COR-L47 (cell line): ENCODE measurements at regions not wholly inside any gene's neighbourhood (a gene's known extent, or its start where the extent isn't known, plus 50 kb on each side); places are given as distances from the start of the nearest gene placed in this dataset.

Experiments
- DNase-seq: peaks from one replicate; lab custom pipeline; 2025; lab: John Stamatoyannopoulos, UW

DNA sequence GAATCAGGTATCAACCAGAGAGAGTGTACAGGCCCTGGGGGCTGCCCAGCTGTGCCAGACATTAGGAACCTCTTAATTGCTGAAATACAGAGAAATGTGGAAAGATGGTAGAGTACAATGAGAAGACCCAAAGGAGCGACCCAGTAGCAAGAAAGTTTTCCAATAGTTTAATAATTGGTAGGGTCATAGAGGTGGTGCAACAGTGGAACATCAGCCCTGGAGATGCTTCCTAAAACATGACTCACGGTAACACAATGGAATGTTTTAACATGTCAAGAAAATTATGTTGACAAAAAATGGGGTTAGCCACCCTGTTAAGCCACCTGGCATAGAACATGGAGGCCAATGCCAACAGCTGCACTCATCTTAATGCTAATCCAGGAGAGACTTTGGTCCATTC lies 284.1 kb downstream of the ELAVL2 start:
- DNase-seq, result no peak

DNA sequence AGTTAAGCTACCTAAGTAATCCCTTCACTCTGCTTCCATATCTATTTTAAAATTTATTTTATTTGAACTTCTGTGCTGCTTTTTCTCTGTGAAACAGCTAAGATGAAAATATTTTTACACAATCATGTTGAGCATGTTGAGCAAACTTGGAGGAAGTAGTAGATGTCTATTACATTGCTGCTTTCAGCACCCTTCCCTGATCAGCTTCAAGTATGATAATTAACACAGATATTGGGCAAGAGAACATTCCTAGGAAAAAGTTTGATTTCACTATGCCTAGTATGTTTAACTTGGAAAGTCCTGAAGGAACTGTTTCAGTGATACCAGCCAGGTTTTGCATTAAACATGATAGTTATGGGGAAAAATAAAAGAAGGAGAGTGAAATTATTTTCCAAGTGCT lies 283.6 kb downstream of the ELAVL2 start:
- no peak for DNase-seq

GRCh38 chr9:23542927-23543326 lies 283.1 kb downstream of the ELAVL2 start:
- no peak for DNase-seq

- no peak for DNase-seq
Measured at GRCh38 chr9:23543419-23543818, 282.6 kb downstream of the ELAVL2 start.

GRCh38 chr9:23545728-23546127 lies 280.3 kb downstream of the ELAVL2 start:
- DNase-seq, result no peak

GRCh38 chr9:23551311-23551721 lies 274.7 kb downstream of the ELAVL2 start:
- no peak for DNase-seq

DNA sequence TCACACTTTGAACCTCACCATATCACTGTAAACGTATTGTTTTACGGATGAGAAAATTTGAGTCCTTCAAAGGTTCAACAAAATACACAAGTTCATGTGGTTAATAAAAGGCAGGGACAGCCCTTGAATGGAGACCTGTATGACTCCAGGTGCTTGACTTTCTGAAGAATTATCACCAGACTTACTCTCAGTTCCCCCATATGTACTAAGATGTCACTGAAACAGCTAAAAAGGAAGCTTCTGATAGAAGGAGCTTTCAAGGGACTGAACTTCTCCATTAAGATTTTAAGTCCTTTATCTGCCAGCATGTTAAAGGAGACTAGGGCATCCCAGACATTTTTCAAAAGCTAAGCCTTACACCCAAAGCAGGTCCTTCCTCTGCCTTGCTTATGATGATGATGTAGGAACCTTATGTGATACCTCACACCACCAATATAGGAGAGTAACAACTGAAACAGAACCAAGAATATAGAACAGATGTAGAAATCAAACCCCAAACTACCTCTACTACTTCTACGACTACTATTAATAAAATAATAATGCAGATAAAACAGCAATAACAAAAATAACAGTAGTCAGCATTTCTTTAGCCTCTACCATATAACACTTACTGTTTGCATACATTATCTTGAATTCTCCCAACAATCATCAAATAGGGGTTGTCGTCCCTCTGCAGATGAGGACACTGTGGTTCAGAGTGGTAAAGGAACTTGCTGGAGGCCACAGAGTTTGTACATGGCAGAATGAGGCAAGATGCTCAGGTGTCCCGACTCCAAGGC lies 273.9 kb downstream of the ELAVL2 start:
- no peak for DNase-seq

DNA sequence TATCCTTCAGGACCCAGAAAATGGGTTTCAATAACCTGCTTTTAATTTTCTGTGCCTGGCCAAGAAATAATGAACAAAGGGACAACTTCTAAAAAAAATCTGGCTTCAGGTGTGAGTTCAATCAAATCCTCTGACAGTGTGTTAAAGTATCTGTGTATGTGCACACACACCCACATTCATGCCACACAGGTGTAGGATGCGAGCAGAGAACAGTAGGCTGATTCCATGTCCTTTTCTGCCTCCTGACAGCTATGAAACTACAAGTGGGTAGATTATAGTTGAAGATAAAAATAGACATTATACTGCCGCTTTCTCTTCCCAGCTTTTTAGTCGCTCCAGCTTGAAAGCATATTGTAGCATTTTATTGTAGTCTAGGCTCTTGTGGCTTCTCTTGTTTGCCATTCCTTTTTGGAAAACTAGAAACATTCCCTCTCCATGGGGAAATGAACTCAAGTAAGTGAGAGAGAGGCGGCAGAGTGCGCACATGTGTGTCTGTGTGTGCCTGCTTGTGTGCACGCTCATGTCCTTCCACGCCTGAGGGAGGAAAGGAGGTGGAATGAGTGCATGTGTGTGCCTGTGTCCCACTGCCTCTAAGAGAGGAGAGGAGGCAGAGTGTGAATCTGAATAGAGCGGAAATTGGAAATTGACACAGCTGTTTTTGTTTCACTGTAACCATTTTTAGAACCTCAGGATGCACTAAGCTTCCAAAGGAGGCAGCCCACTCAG lies 273.0 kb downstream of the ELAVL2 start:
- DNase-seq, result no peak

DNA sequence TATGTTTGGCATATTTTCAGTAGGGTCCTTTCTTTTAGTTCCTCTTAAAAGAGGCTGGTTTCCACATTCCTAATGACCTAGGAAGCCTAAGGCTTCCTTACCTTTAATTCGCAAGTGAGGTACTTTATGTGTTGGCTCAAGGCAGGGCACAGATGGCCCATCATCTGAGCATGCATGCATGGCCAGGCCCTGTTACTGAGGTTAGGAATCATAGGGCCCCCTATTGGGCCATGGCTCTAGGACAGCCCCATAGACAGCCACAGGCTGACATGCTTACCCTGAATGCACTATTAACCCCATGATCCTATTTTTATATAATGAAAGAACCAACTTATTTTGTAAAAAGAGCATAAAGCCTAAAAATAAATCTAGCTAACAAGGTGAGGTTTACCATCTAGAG lies 271.4 kb downstream of the ELAVL2 start:
- DNase-seq, result no peak

- peak; percentile 51 for DNase-seq
Measured at GRCh38 chr9:23555851-23556250, 270.2 kb downstream of the ELAVL2 start.

DNA sequence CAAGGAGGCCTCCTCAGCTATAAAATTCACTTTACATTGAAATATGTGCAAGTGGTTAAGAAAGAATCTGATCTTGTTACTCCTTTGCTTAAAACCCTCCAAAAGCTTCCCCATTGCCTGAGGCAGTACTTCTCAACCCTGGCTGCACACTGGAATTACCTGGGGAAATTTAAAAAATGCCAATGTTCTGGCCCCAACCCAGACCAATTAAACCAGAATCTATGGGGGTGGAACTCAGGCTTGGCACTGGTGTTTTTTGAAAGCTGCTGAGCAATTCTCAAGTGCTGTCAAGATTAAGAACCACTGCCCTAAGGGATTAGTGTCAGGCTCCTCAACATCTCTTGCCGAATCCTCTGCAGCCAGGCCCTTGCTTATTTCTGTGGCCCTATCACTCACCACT lies 269.6 kb downstream of the ELAVL2 start:
- DNase-seq, result no peak

- no peak for DNase-seq
Measured at GRCh38 chr9:23557689-23558088, 268.4 kb downstream of the ELAVL2 start.

DNA sequence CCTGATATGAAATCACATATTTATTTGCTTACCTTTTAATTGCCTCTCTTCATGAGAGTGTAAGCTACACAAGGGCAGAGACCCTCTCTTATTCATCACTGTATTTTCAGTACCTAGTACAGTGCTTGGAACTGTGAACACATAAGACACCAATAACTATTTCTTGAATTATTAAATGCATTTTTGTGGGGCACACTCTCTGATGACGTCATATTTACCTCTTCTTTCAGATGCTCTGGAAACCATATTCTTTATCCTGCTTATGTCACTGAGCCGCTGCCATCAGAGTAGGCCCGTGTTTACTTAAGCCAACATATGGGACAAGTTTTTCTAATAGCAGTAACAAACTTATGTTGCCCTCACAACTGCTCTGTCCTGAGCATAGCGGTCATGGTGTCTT lies 266.5 kb downstream of the ELAVL2 start:
- no peak for DNase-seq

DNA sequence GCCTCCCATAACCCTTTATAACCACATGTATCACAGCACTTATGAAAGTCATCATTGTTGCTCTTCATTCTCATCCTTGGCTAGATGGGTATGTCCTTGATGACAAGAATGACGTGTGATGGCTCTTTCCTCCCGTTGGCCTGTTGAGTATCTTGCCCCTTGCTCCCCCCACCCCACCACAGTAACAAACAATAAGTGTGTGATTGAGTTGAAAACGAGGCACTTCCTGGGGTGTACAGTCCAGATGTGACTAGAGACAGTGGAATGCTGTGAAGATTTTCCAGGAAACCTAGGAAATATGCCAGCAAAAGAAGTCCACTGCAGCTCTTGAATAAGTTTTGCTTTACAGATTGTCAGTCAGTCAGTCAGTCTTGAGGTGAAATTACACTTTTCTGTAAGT lies 262.5 kb downstream of the ELAVL2 start:
- no peak for DNase-seq

- no peak for DNase-seq
Measured at GRCh38 chr9:23567516-23568165, 258.4 kb downstream of the ELAVL2 start.

DNA sequence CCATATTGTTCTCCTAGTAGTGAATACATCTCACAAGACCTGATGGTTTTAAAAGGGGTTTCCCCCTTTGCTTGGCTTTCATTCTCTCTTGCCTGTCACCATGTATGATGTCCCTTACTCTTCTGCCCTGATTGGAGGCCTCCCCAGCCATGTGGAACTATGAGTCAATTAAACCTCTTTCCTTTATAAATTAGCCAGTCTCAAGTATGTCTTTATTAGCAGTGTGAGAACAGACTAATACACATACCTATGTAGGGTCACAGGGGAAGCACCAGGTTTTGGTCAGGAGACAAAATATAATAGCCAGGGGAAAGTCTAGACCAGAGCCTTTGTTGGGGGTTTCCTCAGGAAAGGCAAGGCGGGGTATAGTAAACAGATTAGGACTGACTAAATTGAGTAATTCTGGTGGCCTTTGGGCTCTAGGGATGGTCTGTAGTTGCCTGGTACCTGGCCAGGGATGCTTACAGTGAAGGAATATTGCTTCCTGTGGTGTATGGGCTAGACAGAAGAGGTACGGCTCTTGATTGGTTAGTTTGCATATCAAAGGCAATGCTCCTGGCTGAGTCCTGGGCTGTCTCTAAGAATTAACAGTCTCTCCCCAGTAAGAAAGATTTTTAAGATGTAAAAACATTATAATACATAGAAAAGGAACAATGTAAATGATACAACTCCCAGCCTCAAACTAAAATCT lies 254.5 kb downstream of the ELAVL2 start:
- DNase-seq, result no peak

DNA sequence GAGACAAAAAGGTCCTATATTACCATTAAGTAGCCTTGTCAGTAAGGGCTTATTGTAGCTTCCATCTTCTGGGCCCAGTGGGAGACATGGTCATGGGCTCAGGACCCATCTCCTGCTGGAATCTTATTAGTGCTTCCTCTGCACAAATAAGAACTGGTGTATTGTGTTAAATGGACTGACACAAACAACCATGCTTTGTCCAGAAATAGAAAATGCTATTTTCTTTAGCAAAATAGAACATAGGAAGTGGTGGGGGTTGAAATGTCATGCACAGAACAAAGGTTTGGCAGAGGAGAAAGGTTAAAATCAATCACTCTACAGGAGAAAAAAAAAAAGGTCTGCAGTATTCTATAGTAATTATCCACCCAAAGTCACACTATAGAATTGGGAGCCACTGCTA lies 252.2 kb downstream of the ELAVL2 start:
- no peak for DNase-seq

DNA sequence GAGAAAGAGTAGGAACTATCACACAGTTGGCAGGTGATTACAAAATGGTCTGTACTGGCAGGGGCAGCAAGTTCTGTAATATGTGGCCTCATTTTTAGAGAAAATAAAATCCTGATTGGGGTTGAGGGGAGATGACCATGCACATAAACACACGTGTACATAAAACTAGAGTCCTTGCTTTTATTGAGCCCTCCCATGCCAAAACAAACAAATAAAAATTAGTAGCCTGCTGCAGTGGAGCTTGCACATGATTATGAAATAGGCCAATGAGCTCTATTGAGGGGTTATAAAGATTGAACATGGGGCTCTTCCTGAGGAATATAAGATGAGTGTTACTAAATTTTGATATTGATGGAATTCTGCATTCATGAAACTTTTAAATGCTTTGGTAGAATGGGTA lies 248.4 kb downstream of the ELAVL2 start:
- no peak for DNase-seq

- no peak for DNase-seq
Measured at GRCh38 chr9:23581931-23582330, 244.1 kb downstream of the ELAVL2 start.

DNA sequence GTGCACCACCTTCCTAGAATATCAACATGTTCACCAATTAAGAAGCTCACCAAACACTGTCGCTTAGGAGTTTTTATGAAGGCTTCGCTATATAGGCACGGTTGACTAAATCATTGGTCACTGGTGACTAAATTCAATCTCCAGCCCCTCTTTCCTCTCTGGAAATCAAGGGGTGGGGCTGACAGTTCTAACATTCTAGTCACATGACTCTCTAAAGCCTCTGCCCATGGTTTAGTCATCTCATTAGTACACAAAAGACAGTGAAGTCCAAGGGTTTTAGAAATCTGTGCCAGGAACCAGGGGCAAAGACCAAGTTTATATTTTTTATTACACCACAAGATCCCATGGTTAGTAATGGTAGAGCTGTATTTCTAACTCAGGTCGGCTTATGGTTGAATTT lies 243.2 kb downstream of the ELAVL2 start:
- DNase-seq, result no peak

DNA sequence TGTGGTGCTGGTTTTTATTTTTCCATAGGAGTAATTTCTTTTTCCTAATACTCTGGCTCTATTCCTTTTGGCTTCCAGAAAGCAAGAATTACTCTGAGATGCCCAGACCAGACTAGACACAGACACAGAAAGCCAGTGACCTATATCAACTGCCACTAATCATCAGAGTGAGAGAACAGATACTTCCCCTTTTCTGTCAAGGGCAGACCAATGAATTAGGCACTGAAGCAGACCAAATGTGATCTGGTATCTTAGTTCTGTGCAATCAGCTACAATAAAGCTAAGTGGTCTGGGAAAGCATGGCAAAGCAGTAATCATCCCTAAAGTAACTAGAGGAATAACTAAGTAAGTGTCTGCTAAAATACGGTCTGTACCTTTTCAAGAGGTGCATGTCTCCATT lies 239.1 kb downstream of the ELAVL2 start:
- no peak for DNase-seq

DNA sequence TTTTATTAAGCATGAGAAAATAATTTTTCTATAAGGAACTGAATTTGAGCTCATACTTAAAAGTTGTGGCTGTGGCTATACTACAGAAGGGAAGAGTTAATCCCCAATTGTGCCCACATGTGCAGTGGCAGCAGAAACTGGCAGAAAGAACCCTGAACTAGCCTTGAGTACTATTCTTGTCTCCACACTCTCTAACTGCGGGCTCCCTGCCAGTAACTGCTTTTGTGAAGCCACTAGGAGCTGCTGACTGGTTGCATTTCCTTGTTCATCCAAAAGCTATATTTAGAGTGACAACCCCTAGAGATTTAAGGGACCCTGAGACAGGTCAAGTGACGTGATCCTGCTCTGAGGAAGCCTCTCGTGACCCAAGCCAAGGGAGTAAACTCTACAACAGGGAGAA lies 238.6 kb downstream of the ELAVL2 start:
- no peak for DNase-seq

GRCh38 chr9:23587903-23588302 lies 238.1 kb downstream of the ELAVL2 start:
- no peak for DNase-seq
